Keratinocyte (primary cell): ENCODE measurements at regions not wholly inside any gene's neighbourhood (a gene's known extent, or its start where the extent isn't known, plus 50 kb on each side); places are given as distances from the start of the nearest gene placed in this dataset.

Experiments
- DNase-seq: peaks from one replicate; pipeline ENCODE4 v3.0.0-alpha.2; 2011; ENCODE audit warnings: low read depth, missing footprints, low spot score
- FAIRE-seq: peaks from 2 replicates; lab custom pipeline; 2011; peaks lifted over from hg19 to GRCh38; lab: Jason Lieb, UNC
- H2AFZ ChIP-seq: 2 replicates; pipeline ENCODE4 v1.6.0; 2012; ENCODE audit warnings: low read length, control low read depth, inconsistent platforms; ENCODE audit not compliant: control insufficient read depth
- H3K27ac ChIP-seq: 2 replicates; pipeline ENCODE4 v1.5.1; 2011; ENCODE audit warnings: low read length; ENCODE audit not compliant: control insufficient read depth, insufficient read depth
- H3K27me3 ChIP-seq: 3 replicates; pipeline ENCODE4 v1.6.0; 2011; ENCODE audit warnings: low read length; ENCODE audit not compliant: control insufficient read depth, insufficient read depth; ENCODE audit errors: extremely low read depth
- H3K36me3 ChIP-seq, 2 experiments: 2 replicates in 1 of 2; 3 replicates in 1 of 2; pipeline ENCODE4 v1.5.1; 2011; ENCODE audit warnings: low read length in 2 of 2, mild to moderate bottlenecking in 1 of 2; ENCODE audit not compliant: control insufficient read depth in 2 of 2, insufficient read depth in 2 of 2; ENCODE audit errors: extremely low read depth in 1 of 2
- H3K4me1 ChIP-seq: 3 replicates; pipeline ENCODE4 v1.5.1; 2011; ENCODE audit warnings: low read length; ENCODE audit not compliant: control insufficient read depth, insufficient read depth; ENCODE audit errors: extremely low read depth
- H3K4me2 ChIP-seq: 3 replicates; pipeline ENCODE4 v1.6.0; 2011; ENCODE audit warnings: low read depth, low read length; ENCODE audit not compliant: control insufficient read depth, insufficient read depth; ENCODE audit errors: extremely low read depth
- H3K4me3 ChIP-seq, 3 experiments: fragments of 200-600 bp in 1 of 3; sonication (generic) in 1 of 3; 2 replicates in 2 of 3; 3 replicates in 1 of 3; pipeline ENCODE4 v1.5.1; 2011 to 2016; ENCODE audit warnings: low read length in 3 of 3, mild to moderate bottlenecking in 3 of 3, control low read depth in 2 of 3, inconsistent platforms in 1 of 3, low read depth in 1 of 3, mixed read lengths in 1 of 3, mixed run types in 1 of 3, moderate library complexity in 1 of 3; ENCODE audit not compliant: control insufficient read depth in 2 of 3, insufficient read depth in 2 of 3; ENCODE audit errors: extremely low read depth in 1 of 3
- H3K79me2 ChIP-seq: 2 replicates; pipeline ENCODE4 v1.6.0; 2012; ENCODE audit warnings: low read length; ENCODE audit not compliant: control insufficient read depth, insufficient read depth
- H3K9ac ChIP-seq: 3 replicates; pipeline ENCODE4 v1.6.0; 2011; ENCODE audit warnings: low read length; ENCODE audit not compliant: control insufficient read depth, insufficient read depth; ENCODE audit errors: extremely low read depth
- H3K9me1 ChIP-seq: 3 replicates; pipeline ENCODE4 v1.6.0; 2011; ENCODE audit warnings: low read length; ENCODE audit not compliant: control insufficient read depth, insufficient read depth; ENCODE audit errors: extremely low read depth
- H3K9me3 ChIP-seq: 2 replicates; pipeline ENCODE4 v1.5.1; 2012; ENCODE audit warnings: low read depth, low read length; ENCODE audit not compliant: control insufficient read depth
- H4K20me1 ChIP-seq: 3 replicates; pipeline ENCODE4 v1.6.0; 2011; ENCODE audit warnings: low read length; ENCODE audit not compliant: control insufficient read depth, insufficient read depth; ENCODE audit errors: extremely low read depth
- CTCF ChIP-seq, 3 experiments: IDR thresholded peaks in 1 of 3; conservative IDR thresholded peaks in 1 of 3; optimal IDR thresholded peaks in 1 of 3; 2 replicates in 2 of 3; 3 replicates in 1 of 3; pipeline versions ENCODE3 to v1.5.1; 2011; ENCODE audit warnings: low read length in 3 of 3, mild to moderate bottlenecking in 3 of 3, moderate library complexity in 2 of 3, control low read depth in 1 of 3, inconsistent platforms in 1 of 3; ENCODE audit not compliant: insufficient read depth in 2 of 3; ENCODE audit errors: extremely low read depth in 1 of 3
- EZH2 ChIP-seq: IDR thresholded peaks from one replicate; pipeline ENCODE4 v1.6.1; 2012; ENCODE audit warnings: inconsistent platforms, mild to moderate bottlenecking, low read length, moderate library complexity
- dilution Hi-C: fragments of 300-500 bp; cut with MboI; formaldehyde crosslinking; loops from one replicate; pipeline ENCODE4 v1.7.0; 2020; ENCODE audit warnings: low sequenced_read_pairs; ENCODE audit not compliant: extremely low pct_ligation_motif_present

- Histone ChIP-seq H3K9ac (no peak overlapping the region), H3K4me1 (peaks cover 5% of the 10 kb centered on the region), H3K4me3 (no peak overlapping the region), H3K4me2 (no peak overlapping the region), H3K9me1 (no peaks in the 10 kb centered on the region), H3K27me3 (no peaks in the 10 kb centered on the region), H3K27ac (no peak overlapping the region), H3K79me2 (no peaks in the 10 kb centered on the region), H3K36me3 (no peaks in the 10 kb centered on the region), H2AFZ (no peak overlapping the region), H4K20me1 (no peaks in the 10 kb centered on the region), H3K9me3 (no peaks in the 10 kb centered on the region)
- no peak for TF ChIP-seq CTCF (optimal IDR thresholded peaks at IDR 0.05 in 1 of 3, IDR thresholded peaks at IDR 0.05 in 1 of 3, conservative IDR thresholded peaks at IDR 0.05 in 1 of 3; ENCODE audit: extremely low read depth in 1 of 3, insufficient read depth in 2 of 3, low read length in 3 of 3)
- no peak for TF ChIP-seq EZH2
- no peak for DNase-seq
- FAIRE-seq = no peak
- dilution Hi-C loops = no loop called here
These were observed 73.9 kb downstream of the WNT5A start for GRCh38 chr3:55413236-55413635.

DNA sequence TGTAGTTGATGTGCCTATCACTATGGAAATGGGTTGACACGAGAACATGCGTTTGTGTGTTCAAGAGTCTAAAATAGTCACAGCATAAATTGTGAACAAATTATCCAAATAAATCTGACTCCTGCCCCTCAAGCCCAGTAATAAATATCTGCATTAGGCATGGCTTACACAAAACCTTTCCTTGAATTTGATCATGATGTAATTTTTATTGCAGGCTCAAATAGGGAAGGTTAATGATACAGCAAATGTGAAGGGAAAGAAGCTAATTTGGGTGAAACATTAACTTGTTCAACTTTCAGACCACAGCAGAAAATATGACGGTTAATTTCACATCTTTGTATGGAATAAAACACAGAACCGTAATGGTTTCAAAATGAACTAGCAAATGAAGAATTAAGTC, 74.6 kb downstream of the WNT5A start:
- Histone ChIP-seq H2AFZ (no peak overlapping the region), H3K4me1 (peaks cover 5% of the 10 kb centered on the region), H3K27ac (no peak overlapping the region), H3K9me1 (no peaks in the 10 kb centered on the region), H3K4me2 (no peak overlapping the region), H4K20me1 (no peaks in the 10 kb centered on the region), H3K9ac (no peak overlapping the region), H3K36me3 (no peaks in the 10 kb centered on the region), H3K27me3 (no peaks in the 10 kb centered on the region), H3K9me3 (no peaks in the 10 kb centered on the region), H3K4me3 (no peak overlapping the region), H3K79me2 (no peaks in the 10 kb centered on the region)
- DNase-seq (no peak), FAIRE-seq (no peak)
- dilution Hi-C loops = no loop called here
- TF ChIP-seq CTCF (optimal IDR thresholded peaks at IDR 0.05 in 1 of 3, IDR thresholded peaks at IDR 0.05 in 1 of 3, conservative IDR thresholded peaks at IDR 0.05 in 1 of 3; ENCODE audit: extremely low read depth in 1 of 3, insufficient read depth in 2 of 3, low read length in 3 of 3) = no peak
- TF ChIP-seq EZH2 = no peak
